Sigmoid colon (tissue), 6 donors: ENCODE measurements at regions not wholly inside any gene's neighbourhood (a gene's known extent, or its start where the extent isn't known, plus 50 kb on each side); places are given as distances from the start of the nearest gene placed in this dataset.
A peak's percentile ranks its signal among the peaks of the same experiment; 100 is the strongest.

Source experiments
- DNase-seq: peaks from one replicate; pipeline ENCODE4 v3.0.0-alpha.2; 2019
- H3K27ac ChIP-seq, 4 donors: fragments of 200-600 bp; sonication (generic); one replicate each; pipeline ENCODE4 v1.5.1; 2016 to 2019; ENCODE audit warnings: mild to moderate bottlenecking in 1 of 4
- H3K27me3 ChIP-seq, 3 donors: fragments of 200-600 bp; sonication (generic); one replicate each; pipeline ENCODE4 v1.5.1; 2019; ENCODE audit warnings: mild to moderate bottlenecking in 1 of 3
- H3K36me3 ChIP-seq, 4 donors: fragments of 200-600 bp; sonication (generic); one replicate each; pipeline ENCODE4 v1.5.1; 2016 to 2019
- H3K4me1 ChIP-seq, 4 donors: fragments of 200-600 bp; sonication (generic); one replicate each; pipeline ENCODE4 v1.5.1; 2017 to 2019
- H3K4me3 ChIP-seq, 4 donors: fragments of 200-600 bp; sonication (generic); one replicate each; pipeline ENCODE4 v1.5.1; 2017 to 2019; ENCODE audit warnings: mild to moderate bottlenecking in 2 of 4, moderate library complexity in 1 of 4
- H3K9me3 ChIP-seq, 4 donors: fragments of 200-600 bp in 3 of 4; sonication (generic) in 3 of 4; one replicate each; pipeline versions ENCODE4 v1.5.1 to v1.6.1; 2013 to 2019
- CTCF ChIP-seq, 4 experiments: fragments of 450-650 bp in 3 of 4; fragments of 200-600 bp in 1 of 4; IDR thresholded peaks; one replicate each; pipeline ENCODE4 v1.5.1; 2016 to 2019; ENCODE audit warnings: antibody characterized with exemption in 4 of 4, mild to moderate bottlenecking in 3 of 4, moderate library complexity in 2 of 4
- EP300 ChIP-seq, 4 donors: sonication (generic); formaldehyde crosslinking; IDR thresholded peaks; one replicate each; pipeline ENCODE4 v1.6.1; 2017; ENCODE audit warnings: antibody characterized with exemption in 4 of 4
- POLR2A ChIP-seq, 2 donors: fragments of 450-650 bp; IDR thresholded peaks; one replicate each; pipeline ENCODE4 v1.6.1; 2016; ENCODE audit warnings: antibody characterized with exemption in 2 of 2, mild to moderate bottlenecking in 2 of 2, moderate library complexity in 2 of 2
- POLR2AphosphoS5 ChIP-seq, 4 donors: sonication (generic); formaldehyde crosslinking; IDR thresholded peaks; one replicate each; pipeline ENCODE4 v1.6.1; 2017; ENCODE audit warnings: antibody characterized with exemption in 4 of 4
- WGBS, 2 donors: extraction: QIAGEN DNeasy Blood & Tissue Kit; methylation state at CpG; one replicate each; pipeline ENCODE4 v1.1.7; 2013; 5-methylcytosine and 5-hydroxymethylcytosine counted together
- intact Hi-C: fragments of 100-400 bp; cut with DNase I; formaldehyde crosslinking; loops from one replicate; pipeline ENCODE4 v1.15.1; 2023
- donor health status: healthy with polysubstance abuse.
- donor health status: healthy.

- intact Hi-C loops = no loop called here
- no peaks in the 10 kb centered on the region for H3K36me3 ChIP-seq
- H3K4me3 ChIP-seq = no peak overlapping the region
- DNase-seq = no peak
- no peak for TF ChIP-seq POLR2A (IDR thresholded peaks at IDR 0.05)
- TF ChIP-seq EP300 (IDR thresholded peaks at IDR 0.05) = no peak
- TF ChIP-seq CTCF (IDR thresholded peaks at IDR 0.05) = no peak
- no peak for TF ChIP-seq POLR2AphosphoS5 (IDR thresholded peaks at IDR 0.05)
- H3K9me3 ChIP-seq = no peaks in the 10 kb centered on the region
- WGBS, 2 donors = 95 to 96% methylated on average over 5 of the region's 5 CpGs
- no peak overlapping the region for H3K27ac ChIP-seq
- peaks cover 0 to 14% (median 10%) of the 10 kb centered on the region in 4 donors for H3K4me1 ChIP-seq
- no peaks in the 10 kb centered on the region for H3K27me3 ChIP-seq
Measured at GRCh38 chr3:193850084-193850619, 257.1 kb downstream of the OPA1 start.

GRCh38 chr3:193851428-193851847 is 258.4 kb downstream of the OPA1 start:
- TF ChIP-seq CTCF (IDR thresholded peaks at IDR 0.05) (no peak), POLR2AphosphoS5 (IDR thresholded peaks at IDR 0.05) (no peak), EP300 (IDR thresholded peaks at IDR 0.05) (no peak), POLR2A (IDR thresholded peaks at IDR 0.05) (no peak)
- Histone ChIP-seq H3K27ac (peak overlapping the region; percentile 4 to 34 (median 28)), H3K9me3 (no peaks in the 10 kb centered on the region), H3K36me3 (no peaks in the 10 kb centered on the region), H3K4me1 (peaks cover 0 to 14% (median 10%) of the 10 kb centered on the region in 4 donors), H3K27me3 (no peaks in the 10 kb centered on the region), H3K4me3 (no peak overlapping the region)
- intact Hi-C loops = no loop called here
- no peak for DNase-seq
- WGBS, 2 donors = 23 to 65% methylated on average over 3 of the region's 3 CpGs

- intact Hi-C loops = no loop called here
- Histone ChIP-seq H3K36me3 (no peaks in the 10 kb centered on the region), H3K27ac (peak overlapping the region; percentile 4 to 34 (median 28)), H3K27me3 (no peaks in the 10 kb centered on the region), H3K4me1 (peaks cover 0 to 14% (median 10%) of the 10 kb centered on the region in 4 donors), H3K4me3 (no peak overlapping the region), H3K9me3 (no peaks in the 10 kb centered on the region)
- DNase-seq = no peak
- WGBS, 2 donors = 63 to 74% methylated on average over 13 of the region's 13 CpGs
- TF ChIP-seq EP300 (IDR thresholded peaks at IDR 0.05) (peak in 1 of 4 donors; percentile 18), POLR2AphosphoS5 (IDR thresholded peaks at IDR 0.05) (no peak)
Measured at GRCh38 chr3:193851941-193852674, 259.1 kb downstream of the OPA1 start.

- peaks cover 0 to 14% (median 10%) of the 10 kb centered on the region in 4 donors for H3K4me1 ChIP-seq
- H3K9me3 ChIP-seq = no peaks in the 10 kb centered on the region
- DNase-seq = no peak
- no peaks in the 10 kb centered on the region for H3K27me3 ChIP-seq
- H3K4me3 ChIP-seq = no peak overlapping the region
- TF ChIP-seq POLR2A (IDR thresholded peaks at IDR 0.05) (no peak), CTCF (IDR thresholded peaks at IDR 0.05) (no peak), EP300 (IDR thresholded peaks at IDR 0.05) (no peak), POLR2AphosphoS5 (IDR thresholded peaks at IDR 0.05) (no peak)
- no peaks in the 10 kb centered on the region for H3K36me3 ChIP-seq
- peak overlapping the region in 1 of 4 donors; percentile 4 for H3K27ac ChIP-seq
- intact Hi-C loops = no loop called here
- 69 to 90% methylated on average over 1 of the region's 1 CpG for WGBS, 2 donors
Measured at GRCh38 chr3:193852901-193853300, 259.9 kb downstream of the OPA1 start.

GRCh38 chr3:193853511-193854219 is 260.7 kb downstream of the OPA1 start:
- WGBS, 2 donors = 25 to 50% methylated on average over 3 of the region's 3 CpGs
- no peak overlapping the region for H3K27ac ChIP-seq
- no peak for DNase-seq
- no peaks in the 10 kb centered on the region for H3K27me3 ChIP-seq
- TF ChIP-seq POLR2AphosphoS5 (IDR thresholded peaks at IDR 0.05) (no peak), CTCF (IDR thresholded peaks at IDR 0.05) (no peak), EP300 (IDR thresholded peaks at IDR 0.05) (no peak), POLR2A (IDR thresholded peaks at IDR 0.05) (no peak)
- no peak overlapping the region for H3K4me3 ChIP-seq
- H3K9me3 ChIP-seq = no peaks in the 10 kb centered on the region
- intact Hi-C loops = no loop called here
- no peaks in the 10 kb centered on the region for H3K36me3 ChIP-seq
- H3K4me1 ChIP-seq = peaks cover 0 to 20% (median 14%) of the 10 kb centered on the region in 4 donors
